ENCODE measurements at regions not wholly inside any gene's neighbourhood (a gene's known extent, or its start where the extent isn't known, plus 50 kb on each side); places are given as distances from the start of the nearest gene placed in this dataset.

- DNase-seq (ENCODE audit: low spot score) (no peak), ATAC-seq (ENCODE audit: insufficient number of reproducible peaks, low FRiP score, low read depth) (no peak)
- H3K4me3 ChIP-seq: no peak overlapping the region
- no peaks in the 10 kb centered on the region for H3K36me3 ChIP-seq
- no peaks in the 10 kb centered on the region for H3K4me1 ChIP-seq (ENCODE audit: control insufficient read depth in 1 of 2, low read depth in 2 of 2)
- no peak for TF ChIP-seq CTCF (IDR thresholded peaks at IDR 0.05)
- H3K27me3 ChIP-seq (replicated peaks; ENCODE audit: insufficient read depth): no peaks in the 10 kb centered on the region
- no peak overlapping the region for H3K27ac ChIP-seq
- no peaks in the 10 kb centered on the region for H3K9me3 ChIP-seq
Observed at GRCh38 chr3:113136544-113136943, 74.8 kb upstream of the BOC start.

GRCh38 chr3:113138839-113139743, 72.3 kb upstream of the BOC start:
- H3K4me1 ChIP-seq (ENCODE audit: control insufficient read depth in 1 of 2, low read depth in 2 of 2): no peaks in the 10 kb centered on the region
- no peak for DNase-seq (ENCODE audit: low spot score)
- no peaks in the 10 kb centered on the region for H3K27me3 ChIP-seq (replicated peaks; ENCODE audit: insufficient read depth)
- H3K27ac ChIP-seq: no peak overlapping the region
- no peak for ATAC-seq (ENCODE audit: insufficient number of reproducible peaks, low FRiP score, low read depth)
- no peak overlapping the region for H3K4me3 ChIP-seq
- no peaks in the 10 kb centered on the region for H3K36me3 ChIP-seq
- no peaks in the 10 kb centered on the region for H3K9me3 ChIP-seq
- TF ChIP-seq CTCF (IDR thresholded peaks at IDR 0.05): no peak

GRCh38 chr3:113140876-113141275, 70.5 kb upstream of the BOC start:
- no peak for TF ChIP-seq CTCF (IDR thresholded peaks at IDR 0.05)
- no peaks in the 10 kb centered on the region for H3K9me3 ChIP-seq
- no peak overlapping the region for H3K27ac ChIP-seq
- no peaks in the 10 kb centered on the region for H3K4me1 ChIP-seq (ENCODE audit: control insufficient read depth in 1 of 2, low read depth in 2 of 2)
- DNase-seq (ENCODE audit: low spot score): no peak
- H3K27me3 ChIP-seq (replicated peaks; ENCODE audit: insufficient read depth): no peaks in the 10 kb centered on the region
- no peak overlapping the region for H3K4me3 ChIP-seq
- H3K36me3 ChIP-seq: no peaks in the 10 kb centered on the region
- ATAC-seq (ENCODE audit: insufficient number of reproducible peaks, low FRiP score, low read depth): no peak

GRCh38 chr3:113141543-113141942, 69.8 kb upstream of the BOC start:
- no peaks in the 10 kb centered on the region for H3K27me3 ChIP-seq (replicated peaks; ENCODE audit: insufficient read depth)
- H3K27ac ChIP-seq: no peak overlapping the region
- H3K9me3 ChIP-seq: no peaks in the 10 kb centered on the region
- no peak for TF ChIP-seq CTCF (IDR thresholded peaks at IDR 0.05)
- ATAC-seq (ENCODE audit: insufficient number of reproducible peaks, low FRiP score, low read depth) (no peak), DNase-seq (ENCODE audit: low spot score) (no peak)
- H3K36me3 ChIP-seq: no peaks in the 10 kb centered on the region
- no peak overlapping the region for H3K4me3 ChIP-seq
- H3K4me1 ChIP-seq (ENCODE audit: control insufficient read depth in 1 of 2, low read depth in 2 of 2): no peaks in the 10 kb centered on the region

- TF ChIP-seq CTCF (IDR thresholded peaks at IDR 0.05): no peak
- DNase-seq (ENCODE audit: low spot score) (no peak), ATAC-seq (ENCODE audit: insufficient number of reproducible peaks, low FRiP score, low read depth) (no peak)
- no peak overlapping the region for H3K27ac ChIP-seq
- no peaks in the 10 kb centered on the region for H3K9me3 ChIP-seq
- H3K36me3 ChIP-seq: no peaks in the 10 kb centered on the region
- H3K27me3 ChIP-seq (replicated peaks; ENCODE audit: insufficient read depth): no peaks in the 10 kb centered on the region
- no peaks in the 10 kb centered on the region for H3K4me1 ChIP-seq (ENCODE audit: control insufficient read depth in 1 of 2, low read depth in 2 of 2)
- no peak overlapping the region for H3K4me3 ChIP-seq
Observed at GRCh38 chr3:113142476-113142875, 68.9 kb upstream of the BOC start.

All from thoracic aorta (tissue), 2 donors.